GM12878 (cell line): ENCODE measurements at regions not wholly inside any gene's neighbourhood (a gene's known extent, or its start where the extent isn't known, plus 50 kb on each side); places are given as distances from the start of the nearest gene placed in this dataset.

Experiments used
- ATAC-seq: fragments of 200-7000 bp; cut with Tn5 transposase; 3 replicates; pipeline ENCODE4 v1.9.1; 2020; ENCODE audit warnings: mild to moderate bottlenecking, moderate library complexity
- BruUV-seq: library from RNA; stranded (reverse); fragments of 400-500 nt; replicated peaks from 2 replicates; lab custom pipeline; 2021; lab: Mats Ljungman, UMichigan
- CTCF ChIA-PET: fragments of 300-600 bp; sonication (Branson Sonifier 250); formaldehyde crosslinking; extraction: SDS; loops from one replicate; lab custom pipeline; 2021; ENCODE audit warnings: inconsistent platforms; lab: Yijun Ruan, JAX
- POLR2A ChIA-PET: fragments of 350-600 bp; formaldehyde crosslinking; extraction: SDS; loops from one replicate; lab custom pipeline; 2021; ENCODE audit warnings: inconsistent platforms; lab: Charles Lee
- RAD21 ChIA-PET: fragments of 300-600 bp; sonication (Branson Sonifier 250); formaldehyde crosslinking; loops from one replicate; lab custom pipeline; 2023; ENCODE audit warnings: antibody characterized with exemption; ENCODE audit not compliant: unreplicated experiment; lab: Charles Lee
- SMC1A ChIA-PET: fragments of 300-600 bp; sonication (Branson Sonifier 250); formaldehyde crosslinking; loops from one replicate; lab custom pipeline; 2023; ENCODE audit not compliant: unreplicated experiment, uncharacterized antibody; lab: Charles Lee
- DNase-seq: peaks from one replicate; pipeline ENCODE4 v3.0.0-alpha.2; 2011; ENCODE audit warnings: low read depth, low spot score
- FAIRE-seq: peaks from 3 replicates; lab custom pipeline; 2011; peaks lifted over from hg19 to GRCh38; lab: Jason Lieb, UNC
- H2AFZ ChIP-seq: 2 replicates; pipeline ENCODE4 v1.6.0; 2011; ENCODE audit warnings: low read depth, low read length, control low read depth; ENCODE audit not compliant: control insufficient read depth
- H3K27ac ChIP-seq: 2 replicates; pipeline ENCODE4 v1.5.1; 2011; ENCODE audit warnings: control low read depth; ENCODE audit not compliant: control insufficient read depth, insufficient read depth
- H3K27me3 ChIP-seq, 2 experiments: replicated peaks in 1 of 2; 2 replicates each; pipeline versions ENCODE4 v1.6.0 to v1.6.1; 2011; ENCODE audit warnings: low read length in 1 of 2; ENCODE audit not compliant: control insufficient read depth in 2 of 2, insufficient read depth in 2 of 2
- H3K36me3 ChIP-seq, 2 experiments: 2 replicates each; pipeline ENCODE4 v1.5.1; 2011; ENCODE audit warnings: low read length in 1 of 2; ENCODE audit not compliant: control insufficient read depth in 2 of 2, insufficient read depth in 2 of 2
- H3K4me1 ChIP-seq: 2 replicates; pipeline ENCODE4 v1.6.1; 2011; ENCODE audit warnings: mild to moderate bottlenecking, low read length, moderate library complexity, mixed read lengths; ENCODE audit not compliant: control insufficient read depth, insufficient read depth
- H3K4me2 ChIP-seq: 2 replicates; pipeline ENCODE4 v1.6.0; 2011; ENCODE audit warnings: control low read depth; ENCODE audit not compliant: control insufficient read depth, insufficient read depth
- H3K4me3 ChIP-seq: fragments of 200-600 bp; sonication (generic); 2 replicates; pipeline ENCODE4 v1.5.1; 2016
- H3K79me2 ChIP-seq: 2 replicates; pipeline ENCODE4 v1.6.0; 2011; ENCODE audit warnings: low read length; ENCODE audit not compliant: control insufficient read depth, insufficient read depth
- H3K9ac ChIP-seq: 2 replicates; pipeline ENCODE4 v1.8.0; 2011; ENCODE audit warnings: low read length, control low read depth, mixed read lengths; ENCODE audit not compliant: control insufficient read depth, insufficient read depth
- H3K9me3 ChIP-seq: replicated peaks from 3 replicates; pipeline ENCODE4 v1.5.1; 2011; ENCODE audit warnings: mild to moderate bottlenecking, low read length; ENCODE audit not compliant: control insufficient read depth, insufficient read depth
- H4K20me1 ChIP-seq: 2 replicates; pipeline ENCODE4 v1.6.0; 2011; ENCODE audit not compliant: control insufficient read depth, insufficient read depth
- BRCA1 ChIP-seq: IDR thresholded peaks from 2 replicates; pipeline ENCODE4 v1.6.1; 2011; ENCODE audit warnings: low read depth, low read length, improper control_type of control experiment
- IKZF1 ChIP-seq: fragments of 450-650 bp; conservative IDR thresholded peaks from 2 replicates; pipeline ENCODE4 v1.6.1; 2017; ENCODE audit warnings: antibody characterized with exemption, mild to moderate bottlenecking
- RAD21 ChIP-seq: IDR thresholded peaks from 2 replicates; pipeline ENCODE4 v1.6.1; 2011; ENCODE audit warnings: mild to moderate bottlenecking, low read depth, low read length, moderate library complexity; ENCODE audit not compliant: insufficient read depth
- SUPT20H ChIP-seq: IDR thresholded peaks from 2 replicates; pipeline ENCODE4 v1.6.1; 2011; ENCODE audit warnings: low read depth, mild to moderate bottlenecking, low read length, moderate library complexity, borderline replicate concordance; ENCODE audit not compliant: control insufficient read depth
- ZZZ3 ChIP-seq: IDR thresholded peaks from 2 replicates; pipeline ENCODE4 v1.6.1; 2011; ENCODE audit warnings: low read depth; ENCODE audit not compliant: control insufficient read depth, insufficient read length
- WGBS: methylation state at CpG from one replicate; pipeline ENCODE4 v1.1.6; 2016; ENCODE audit warnings: low lambda C conversion rate; ENCODE audit not compliant: insufficient replicate concordance, insufficient coverage; ENCODE audit errors: missing lambda C conversion rate; 5-methylcytosine and 5-hydroxymethylcytosine counted together
- in situ Hi-C: fragments of 300-500 bp; cut with MboI; formaldehyde crosslinking; loops from 9 replicates; pipeline ENCODE4 v1.14.3; 2018; ENCODE audit warnings: mixed read lengths
- intact Hi-C: fragments of 100-400 bp; cut with micrococcal nuclease; formaldehyde crosslinking; loops from one replicate; pipeline ENCODE4 v1.14.2; 2022; ENCODE audit not compliant: unreplicated experiment
- TF ChIP-seq, protein P1 (sequence below): fragments of 450-650 bp; IDR thresholded peaks from 2 replicates; pipeline ENCODE4 v1.6.1; 2017; ENCODE audit warnings: mild to moderate bottlenecking

DNA sequence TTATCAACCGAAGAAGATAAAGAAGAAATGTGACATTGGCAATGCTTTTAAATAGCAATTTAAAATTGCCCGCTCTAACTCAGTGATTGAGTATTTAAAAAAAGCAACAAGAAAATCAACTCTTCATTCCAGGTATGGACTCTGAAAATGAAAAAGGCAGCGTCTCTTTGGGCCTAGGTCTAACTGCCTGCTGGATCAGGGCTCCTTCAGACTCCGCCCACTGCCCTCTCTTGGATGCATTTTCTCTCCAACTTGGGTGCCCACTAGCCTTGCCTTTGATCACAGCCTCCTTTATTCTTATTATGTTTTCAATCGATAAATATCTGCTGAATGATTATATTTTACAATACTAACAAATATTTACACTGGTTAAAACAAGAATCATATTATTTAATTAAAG is 268.9 kb downstream of the MRPL39 start:
- RAD21 ChIA-PET, result no interaction called here
- no peaks in the 10 kb centered on the region for H3K27me3 ChIP-seq
- BruUV-seq, result no TSS peak
- WGBS, result 77% methylated on average over 5 of the region's 5 CpGs
- FAIRE-seq (no peak), ATAC-seq (no peak), DNase-seq (no peak)
- H3K36me3 ChIP-seq, result no peaks in the 10 kb centered on the region
- no peaks in the 10 kb centered on the region for H4K20me1 ChIP-seq
- CTCF ChIA-PET, result interaction anchor here (0.9 kb wide), 1 partner anchor 12 kb away, joined by 3 read pairs; no protein-coding TSS in a partner anchor
- H3K9me3 ChIP-seq, result no peaks in the 10 kb centered on the region; the same call in 2 of the 3 replicates
- intact Hi-C loops (no loop called here), in situ Hi-C loops (no loop called here)
- SMC1A ChIA-PET, result no interaction called here
- no peak overlapping the region for H3K27ac ChIP-seq
- TF ChIP-seq, protein P1, sequence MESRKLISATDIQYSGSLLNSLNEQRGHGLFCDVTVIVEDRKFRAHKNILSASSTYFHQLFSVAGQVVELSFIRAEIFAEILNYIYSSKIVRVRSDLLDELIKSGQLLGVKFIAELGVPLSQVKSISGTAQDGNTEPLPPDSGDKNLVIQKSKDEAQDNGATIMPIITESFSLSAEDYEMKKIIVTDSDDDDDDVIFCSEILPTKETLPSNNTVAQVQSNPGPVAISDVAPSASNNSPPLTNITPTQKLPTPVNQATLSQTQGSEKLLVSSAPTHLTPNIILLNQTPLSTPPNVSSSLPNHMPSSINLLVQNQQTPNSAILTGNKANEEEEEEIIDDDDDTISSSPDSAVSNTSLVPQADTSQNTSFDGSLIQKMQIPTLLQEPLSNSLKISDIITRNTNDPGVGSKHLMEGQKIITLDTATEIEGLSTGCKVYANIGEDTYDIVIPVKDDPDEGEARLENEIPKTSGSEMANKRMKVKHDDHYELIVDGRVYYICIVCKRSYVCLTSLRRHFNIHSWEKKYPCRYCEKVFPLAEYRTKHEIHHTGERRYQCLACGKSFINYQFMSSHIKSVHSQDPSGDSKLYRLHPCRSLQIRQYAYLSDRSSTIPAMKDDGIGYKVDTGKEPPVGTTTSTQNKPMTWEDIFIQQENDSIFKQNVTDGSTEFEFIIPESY, result no peak
- TF ChIP-seq ZZZ3 (no peak), RAD21 (no peak), SUPT20H (no peak), IKZF1 (no peak), BRCA1 (no peak)
- H3K9ac ChIP-seq, result no peak overlapping the region
- no peak overlapping the region for H3K4me2 ChIP-seq
- no peak overlapping the region for H3K4me3 ChIP-seq
- no peaks in the 10 kb centered on the region for H3K4me1 ChIP-seq
- POLR2A ChIA-PET, result no interaction called here
- no peak overlapping the region for H2AFZ ChIP-seq
- H3K79me2 ChIP-seq, result no peaks in the 10 kb centered on the region
